ENCODE measurements at regions not wholly inside any gene's neighbourhood (a gene's known extent, or its start where the extent isn't known, plus 50 kb on each side); places are given as distances from the start of the nearest gene placed in this dataset.
A peak's percentile ranks its signal among the peaks of the same experiment; 100 is the strongest.

GRCh38 chr16:86093801-86094750, 195.1 kb downstream of the IRF8 start:
- intact Hi-C loops (cut with DNase I), result no loop called here
- DNase-seq, result peak in 1 of 2 donors; percentile 68
- Histone ChIP-seq H3K27ac (ENCODE audit: low read depth in 1 of 2, low read length in 2 of 2) (no peak overlapping the region), H3K4me3 (ENCODE audit: low read length in 2 of 2) (no peak overlapping the region), H3K27me3 (ENCODE audit: control insufficient read depth in 1 of 2, insufficient read depth in 2 of 2, low read length in 1 of 2) (no peaks in the 10 kb centered on the region), H3K9me3 (ENCODE audit: control insufficient read depth, low read length) (no peaks in the 10 kb centered on the region), H3K4me1 (ENCODE audit: control insufficient read depth in 1 of 2, insufficient read depth in 2 of 2, low read length in 2 of 2) (no peaks in the 10 kb centered on the region), H3K36me3 (ENCODE audit: control insufficient read depth in 1 of 2, insufficient read depth in 2 of 2, low read length in 1 of 2) (no peaks in the 10 kb centered on the region)
- no peak for ATAC-seq (ENCODE audit: low FRiP score)
- 78 to 83% methylated on average over 14 of the region's 14 CpGs for WGBS, 2 donors

GRCh38 chr16:86095131-86095752, 196.3 kb downstream of the IRF8 start:
- intact Hi-C loops (cut with DNase I), result no loop called here
- no peak overlapping the region for H3K27ac ChIP-seq (ENCODE audit: low read depth in 1 of 2, low read length in 2 of 2)
- H3K4me1 ChIP-seq (ENCODE audit: control insufficient read depth in 1 of 2, insufficient read depth in 2 of 2, low read length in 2 of 2), result no peaks in the 10 kb centered on the region
- H3K4me3 ChIP-seq (ENCODE audit: low read length in 2 of 2), result no peak overlapping the region
- DNase-seq (peak in 1 of 2 donors; percentile 47), ATAC-seq (ENCODE audit: low FRiP score) (no peak)
- 86 to 88% methylated on average over 15 of the region's 15 CpGs for WGBS, 2 donors
- no peaks in the 10 kb centered on the region for H3K36me3 ChIP-seq (ENCODE audit: control insufficient read depth in 1 of 2, insufficient read depth in 2 of 2, low read length in 1 of 2)
- no peaks in the 10 kb centered on the region for H3K9me3 ChIP-seq (ENCODE audit: control insufficient read depth, low read length)
- H3K27me3 ChIP-seq (ENCODE audit: control insufficient read depth in 1 of 2, insufficient read depth in 2 of 2, low read length in 1 of 2), result no peaks in the 10 kb centered on the region

- WGBS, 2 donors, result 81 to 84% methylated on average over 6 of the region's 6 CpGs
- DNase-seq, result peak in 1 of 2 donors; percentile 31
- Histone ChIP-seq H3K27me3 (ENCODE audit: control insufficient read depth in 1 of 2, insufficient read depth in 2 of 2, low read length in 1 of 2) (no peaks in the 10 kb centered on the region), H3K27ac (ENCODE audit: low read depth in 1 of 2, low read length in 2 of 2) (no peak overlapping the region), H3K4me3 (ENCODE audit: low read length in 2 of 2) (no peak overlapping the region), H3K36me3 (ENCODE audit: control insufficient read depth in 1 of 2, insufficient read depth in 2 of 2, low read length in 1 of 2) (no peaks in the 10 kb centered on the region), H3K9me3 (ENCODE audit: control insufficient read depth, low read length) (no peaks in the 10 kb centered on the region), H3K4me1 (ENCODE audit: control insufficient read depth in 1 of 2, insufficient read depth in 2 of 2, low read length in 2 of 2) (no peaks in the 10 kb centered on the region)
- intact Hi-C loops (cut with DNase I), result no loop called here
- ATAC-seq (ENCODE audit: low FRiP score), result no peak
Measured at GRCh38 chr16:86095906-86096485, 197.0 kb downstream of the IRF8 start.

GRCh38 chr16:86096850-86097249, 197.9 kb downstream of the IRF8 start:
- H3K9me3 ChIP-seq (ENCODE audit: control insufficient read depth, low read length), result no peaks in the 10 kb centered on the region
- no peak for ATAC-seq (ENCODE audit: low FRiP score)
- WGBS, 2 donors, result 83 to 86% methylated on average over 7 of the region's 7 CpGs
- H3K36me3 ChIP-seq (ENCODE audit: control insufficient read depth in 1 of 2, insufficient read depth in 2 of 2, low read length in 1 of 2), result no peaks in the 10 kb centered on the region
- intact Hi-C loops (cut with DNase I), result no loop called here
- no peak overlapping the region for H3K4me3 ChIP-seq (ENCODE audit: low read length in 2 of 2)
- no peaks in the 10 kb centered on the region for H3K4me1 ChIP-seq (ENCODE audit: control insufficient read depth in 1 of 2, insufficient read depth in 2 of 2, low read length in 2 of 2)
- no peak overlapping the region for H3K27ac ChIP-seq (ENCODE audit: low read depth in 1 of 2, low read length in 2 of 2)
- DNase-seq, result no peak
- no peaks in the 10 kb centered on the region for H3K27me3 ChIP-seq (ENCODE audit: control insufficient read depth in 1 of 2, insufficient read depth in 2 of 2, low read length in 1 of 2)

- Histone ChIP-seq H3K4me3 (ENCODE audit: low read length in 2 of 2) (no peak overlapping the region), H3K27ac (ENCODE audit: low read depth in 1 of 2, low read length in 2 of 2) (no peak overlapping the region), H3K4me1 (ENCODE audit: control insufficient read depth in 1 of 2, insufficient read depth in 2 of 2, low read length in 2 of 2) (no peaks in the 10 kb centered on the region), H3K27me3 (ENCODE audit: control insufficient read depth in 1 of 2, insufficient read depth in 2 of 2, low read length in 1 of 2) (no peaks in the 10 kb centered on the region), H3K9me3 (ENCODE audit: control insufficient read depth, low read length) (peaks cover 1% of the 10 kb centered on the region), H3K36me3 (ENCODE audit: control insufficient read depth in 1 of 2, insufficient read depth in 2 of 2, low read length in 1 of 2) (no peaks in the 10 kb centered on the region)
- DNase-seq (peak in 1 of 2 donors; percentile 51), ATAC-seq (ENCODE audit: low FRiP score) (no peak)
- WGBS, 2 donors, result 64 to 67% methylated on average over 10 of the region's 10 CpGs
- intact Hi-C loops (cut with DNase I), result no loop called here
Measured at GRCh38 chr16:86099326-86099725, 200.4 kb downstream of the IRF8 start.

GRCh38 chr16:86100205-86101136, 201.5 kb downstream of the IRF8 start:
- Histone ChIP-seq H3K27me3 (ENCODE audit: control insufficient read depth in 1 of 2, insufficient read depth in 2 of 2, low read length in 1 of 2) (no peaks in the 10 kb centered on the region), H3K27ac (ENCODE audit: low read depth in 1 of 2, low read length in 2 of 2) (no peak overlapping the region), H3K36me3 (ENCODE audit: control insufficient read depth in 1 of 2, insufficient read depth in 2 of 2, low read length in 1 of 2) (no peaks in the 10 kb centered on the region), H3K4me1 (ENCODE audit: control insufficient read depth in 1 of 2, insufficient read depth in 2 of 2, low read length in 2 of 2) (no peaks in the 10 kb centered on the region), H3K4me3 (ENCODE audit: low read length in 2 of 2) (no peak overlapping the region), H3K9me3 (ENCODE audit: control insufficient read depth, low read length) (peaks cover 1% of the 10 kb centered on the region)
- WGBS, 2 donors, result 38 to 41% methylated on average over 11 of the region's 11 CpGs
- ATAC-seq (ENCODE audit: low FRiP score) (no peak), DNase-seq (peak in 1 of 2 donors; percentile 30)
- intact Hi-C loops (cut with DNase I), result no loop called here

GRCh38 chr16:86101137-86101896, 202.4 kb downstream of the IRF8 start:
- WGBS, 2 donors, result 19 to 20% methylated on average over 19 to 20 of the region's 20 CpGs
- H3K4me3 ChIP-seq (ENCODE audit: low read length in 2 of 2), result no peak overlapping the region
- intact Hi-C loops (cut with DNase I), result no loop called here
- peaks cover 1% of the 10 kb centered on the region for H3K9me3 ChIP-seq (ENCODE audit: control insufficient read depth, low read length)
- DNase-seq (peak in 1 of 2 donors; percentile 55), ATAC-seq (ENCODE audit: low FRiP score) (no peak)
- H3K27me3 ChIP-seq (ENCODE audit: control insufficient read depth in 1 of 2, insufficient read depth in 2 of 2, low read length in 1 of 2), result no peaks in the 10 kb centered on the region
- H3K27ac ChIP-seq (ENCODE audit: low read depth in 1 of 2, low read length in 2 of 2), result no peak overlapping the region
- no peaks in the 10 kb centered on the region for H3K4me1 ChIP-seq (ENCODE audit: control insufficient read depth in 1 of 2, insufficient read depth in 2 of 2, low read length in 2 of 2)
- H3K36me3 ChIP-seq (ENCODE audit: control insufficient read depth in 1 of 2, insufficient read depth in 2 of 2, low read length in 1 of 2), result no peaks in the 10 kb centered on the region

GRCh38 chr16:86101897-86102157, 202.9 kb downstream of the IRF8 start:
- DNase-seq, result peak in 1 of 2 donors; percentile 39
- Histone ChIP-seq H3K4me3 (ENCODE audit: low read length in 2 of 2) (no peak overlapping the region), H3K4me1 (ENCODE audit: control insufficient read depth in 1 of 2, insufficient read depth in 2 of 2, low read length in 2 of 2) (no peaks in the 10 kb centered on the region), H3K9me3 (ENCODE audit: control insufficient read depth, low read length) (peaks cover 1% of the 10 kb centered on the region), H3K27me3 (ENCODE audit: control insufficient read depth in 1 of 2, insufficient read depth in 2 of 2, low read length in 1 of 2) (no peaks in the 10 kb centered on the region), H3K36me3 (ENCODE audit: control insufficient read depth in 1 of 2, insufficient read depth in 2 of 2, low read length in 1 of 2) (no peaks in the 10 kb centered on the region), H3K27ac (ENCODE audit: low read depth in 1 of 2, low read length in 2 of 2) (no peak overlapping the region)
- WGBS, 2 donors, result 55 to 72% methylated on average over 8 of the region's 8 CpGs
- ATAC-seq (ENCODE audit: low FRiP score), result no peak
- intact Hi-C loops (cut with DNase I), result no loop called here
